Skeletal muscle cell (primary cell): ENCODE measurements at regions not wholly inside any gene's neighbourhood (a gene's known extent, or its start where the extent isn't known, plus 50 kb on each side); places are given as distances from the start of the nearest gene placed in this dataset.
A peak's percentile ranks its signal among the peaks of the same experiment; 100 is the strongest.

ENCODE experiments used
- DNase-seq: peaks from one replicate; pipeline ENCODE4 v3.0.0-alpha.2; 2010; ENCODE audit warnings: low read depth
- H3K4me3 ChIP-seq: 2 replicates; pipeline ENCODE4 v1.5.1; 2011; ENCODE audit warnings: low read depth, mild to moderate bottlenecking, control low read depth, low read length, moderate library complexity

GRCh38 chr14:42123526-42123925, 516.9 kb downstream of the LRFN5 start:
- no peak overlapping the region for H3K4me3 ChIP-seq
- DNase-seq, result no peak

GRCh38 chr14:42113358-42114069, 506.8 kb downstream of the LRFN5 start:
- no peak for DNase-seq
- no peak overlapping the region for H3K4me3 ChIP-seq

- H3K4me3 ChIP-seq, result no peak overlapping the region
- DNase-seq, result peak; percentile 55
These were observed 505.4 kb downstream of the LRFN5 start for GRCh38 chr14:42112108-42112507.

- H3K4me3 ChIP-seq, result no peak overlapping the region
- DNase-seq, result no peak
These were observed 504.7 kb downstream of the LRFN5 start for GRCh38 chr14:42111355-42111754.

GRCh38 chr14:42110167-42110566, 503.5 kb downstream of the LRFN5 start:
- DNase-seq, result peak; percentile 47
- H3K4me3 ChIP-seq, result no peak overlapping the region

GRCh38 chr14:42095155-42095554, 488.5 kb downstream of the LRFN5 start:
- DNase-seq, result no peak
- H3K4me3 ChIP-seq, result no peak overlapping the region

- H3K4me3 ChIP-seq, result no peak overlapping the region
- DNase-seq, result no peak
These were observed 483.4 kb downstream of the LRFN5 start for GRCh38 chr14:42090122-42090521.

GRCh38 chr14:42079911-42080310, 473.2 kb downstream of the LRFN5 start:
- H3K4me3 ChIP-seq, result no peak overlapping the region
- DNase-seq, result no peak

- no peak overlapping the region for H3K4me3 ChIP-seq
- no peak for DNase-seq
These were observed 471.7 kb downstream of the LRFN5 start for GRCh38 chr14:42078345-42078744.

- DNase-seq, result no peak
- no peak overlapping the region for H3K4me3 ChIP-seq
These were observed 463.4 kb downstream of the LRFN5 start for GRCh38 chr14:42070031-42070430.

- no peak for DNase-seq
- no peak overlapping the region for H3K4me3 ChIP-seq
These were observed 450.4 kb downstream of the LRFN5 start for GRCh38 chr14:42057111-42057510.

- no peak overlapping the region for H3K4me3 ChIP-seq
- DNase-seq, result no peak
These were observed 440.9 kb downstream of the LRFN5 start for GRCh38 chr14:42047421-42048055.

- no peak for DNase-seq
- H3K4me3 ChIP-seq, result no peak overlapping the region
These were observed 438.7 kb downstream of the LRFN5 start for GRCh38 chr14:42045383-42045782.

- no peak overlapping the region for H3K4me3 ChIP-seq
- no peak for DNase-seq
These were observed 421.9 kb downstream of the LRFN5 start for GRCh38 chr14:42028607-42029006.

- H3K4me3 ChIP-seq, result no peak overlapping the region
- no peak for DNase-seq
These were observed 420.6 kb downstream of the LRFN5 start for GRCh38 chr14:42027271-42027670.

GRCh38 chr14:42023452-42023851, 416.8 kb downstream of the LRFN5 start:
- no peak for DNase-seq

GRCh38 chr14:42014301-42014700, 407.6 kb downstream of the LRFN5 start:
- DNase-seq, result no peak
- H3K4me3 ChIP-seq, result no peak overlapping the region

More at GRCh38 chr14:42023452-42023851, 416.8 kb downstream of the LRFN5 start:
- no peak overlapping the region for H3K4me3 ChIP-seq

GRCh38 chr14:42013559-42013958, 406.9 kb downstream of the LRFN5 start:
- H3K4me3 ChIP-seq, result no peak overlapping the region
- no peak for DNase-seq

- no peak overlapping the region for H3K4me3 ChIP-seq
- DNase-seq, result no peak
These were observed 406.5 kb downstream of the LRFN5 start for GRCh38 chr14:42013153-42013552.

GRCh38 chr14:42011221-42011620, 404.5 kb downstream of the LRFN5 start:
- no peak for DNase-seq
- no peak overlapping the region for H3K4me3 ChIP-seq

GRCh38 chr14:42004321-42004720, 397.6 kb downstream of the LRFN5 start:
- no peak for DNase-seq

More at GRCh38 chr14:42004321-42004720, 397.6 kb downstream of the LRFN5 start:
- H3K4me3 ChIP-seq, result no peak overlapping the region
